Hepatocyte (in vitro differentiated cells): ENCODE measurements at regions not wholly inside any gene's neighbourhood (a gene's known extent, or its start where the extent isn't known, plus 50 kb on each side); places are given as distances from the start of the nearest gene placed in this dataset.

Experiments
- EZH2 ChIP-seq: fragments of 200-600 bp; sonication (generic); IDR thresholded peaks from 2 replicates; pipeline ENCODE4 v1.6.1; 2016; ENCODE audit warnings: antibody characterized with exemption, mild to moderate bottlenecking, borderline replicate concordance
- EZH2phosphoT487 ChIP-seq: fragments of 200-600 bp; sonication (generic); IDR thresholded peaks from one replicate; pipeline ENCODE4 v1.6.1; 2018; ENCODE audit warnings: antibody characterized with exemption, mild to moderate bottlenecking, low read depth, moderate library complexity; ENCODE audit not compliant: unreplicated experiment, severe bottlenecking
- TF ChIP-seq, protein P1 (sequence below): fragments of 200-600 bp; sonication (generic); IDR thresholded peaks from 2 replicates; pipeline ENCODE4 v1.5.1; 2016; ENCODE audit warnings: antibody characterized with exemption, mild to moderate bottlenecking; ENCODE audit not compliant: poor library complexity

DNA sequence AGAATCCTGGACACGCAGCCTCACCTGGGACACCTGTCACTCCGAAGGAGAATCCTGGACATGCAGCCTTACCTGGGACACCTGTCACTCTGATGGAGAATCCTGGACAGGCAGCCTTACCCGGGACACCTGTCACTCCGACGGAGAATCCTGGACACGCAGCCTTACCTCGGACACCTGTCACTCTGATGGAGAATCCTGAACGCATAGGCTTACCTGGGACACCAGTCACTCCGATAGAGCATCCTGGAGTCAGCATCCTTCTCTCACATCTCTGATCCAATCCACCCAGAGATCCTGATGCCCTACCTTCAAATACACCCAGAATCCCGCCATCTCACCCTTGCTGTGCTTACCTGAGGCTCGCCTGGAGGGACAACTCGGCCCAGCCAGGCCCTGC is 154.9 kb downstream of the NDUFA10 start:
- TF ChIP-seq, protein P1, sequence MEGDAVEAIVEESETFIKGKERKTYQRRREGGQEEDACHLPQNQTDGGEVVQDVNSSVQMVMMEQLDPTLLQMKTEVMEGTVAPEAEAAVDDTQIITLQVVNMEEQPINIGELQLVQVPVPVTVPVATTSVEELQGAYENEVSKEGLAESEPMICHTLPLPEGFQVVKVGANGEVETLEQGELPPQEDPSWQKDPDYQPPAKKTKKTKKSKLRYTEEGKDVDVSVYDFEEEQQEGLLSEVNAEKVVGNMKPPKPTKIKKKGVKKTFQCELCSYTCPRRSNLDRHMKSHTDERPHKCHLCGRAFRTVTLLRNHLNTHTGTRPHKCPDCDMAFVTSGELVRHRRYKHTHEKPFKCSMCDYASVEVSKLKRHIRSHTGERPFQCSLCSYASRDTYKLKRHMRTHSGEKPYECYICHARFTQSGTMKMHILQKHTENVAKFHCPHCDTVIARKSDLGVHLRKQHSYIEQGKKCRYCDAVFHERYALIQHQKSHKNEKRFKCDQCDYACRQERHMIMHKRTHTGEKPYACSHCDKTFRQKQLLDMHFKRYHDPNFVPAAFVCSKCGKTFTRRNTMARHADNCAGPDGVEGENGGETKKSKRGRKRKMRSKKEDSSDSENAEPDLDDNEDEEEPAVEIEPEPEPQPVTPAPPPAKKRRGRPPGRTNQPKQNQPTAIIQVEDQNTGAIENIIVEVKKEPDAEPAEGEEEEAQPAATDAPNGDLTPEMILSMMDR = no peak
- TF ChIP-seq EZH2phosphoT487 (no peak), EZH2 (no peak)
